CD4-positive, alpha-beta T cell treated with Interleukin-10 for 1 hour (primary cell): ENCODE measurements at regions not wholly inside any gene's neighbourhood (a gene's known extent, or its start where the extent isn't known, plus 50 kb on each side); places are given as distances from the start of the nearest gene placed in this dataset.

Experiments
- DNase-seq: peaks from one replicate; pipeline ENCODE4 v3.0.0-alpha.2; 2020

DNA sequence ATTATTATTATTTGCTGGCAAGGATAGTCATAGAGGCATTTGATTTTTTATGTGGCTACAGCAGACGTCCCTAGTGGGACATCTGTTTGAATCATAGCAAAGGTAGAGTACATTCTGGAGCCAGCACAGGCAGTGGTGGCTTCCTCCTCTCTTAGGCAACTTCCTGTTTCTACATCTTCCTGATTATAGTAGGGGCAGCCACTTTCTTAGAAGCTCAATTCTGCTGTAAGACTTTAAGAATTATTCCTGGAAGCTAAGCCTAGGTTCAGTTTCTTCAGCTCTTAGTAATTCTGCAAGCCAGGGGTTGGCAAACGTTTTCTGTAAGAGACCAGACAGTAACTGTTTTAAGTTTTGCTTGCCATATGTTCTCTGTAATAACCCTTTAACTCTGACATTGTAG is 129.3 kb upstream of the TENM4 start:
- DNase-seq = no peak

DNA sequence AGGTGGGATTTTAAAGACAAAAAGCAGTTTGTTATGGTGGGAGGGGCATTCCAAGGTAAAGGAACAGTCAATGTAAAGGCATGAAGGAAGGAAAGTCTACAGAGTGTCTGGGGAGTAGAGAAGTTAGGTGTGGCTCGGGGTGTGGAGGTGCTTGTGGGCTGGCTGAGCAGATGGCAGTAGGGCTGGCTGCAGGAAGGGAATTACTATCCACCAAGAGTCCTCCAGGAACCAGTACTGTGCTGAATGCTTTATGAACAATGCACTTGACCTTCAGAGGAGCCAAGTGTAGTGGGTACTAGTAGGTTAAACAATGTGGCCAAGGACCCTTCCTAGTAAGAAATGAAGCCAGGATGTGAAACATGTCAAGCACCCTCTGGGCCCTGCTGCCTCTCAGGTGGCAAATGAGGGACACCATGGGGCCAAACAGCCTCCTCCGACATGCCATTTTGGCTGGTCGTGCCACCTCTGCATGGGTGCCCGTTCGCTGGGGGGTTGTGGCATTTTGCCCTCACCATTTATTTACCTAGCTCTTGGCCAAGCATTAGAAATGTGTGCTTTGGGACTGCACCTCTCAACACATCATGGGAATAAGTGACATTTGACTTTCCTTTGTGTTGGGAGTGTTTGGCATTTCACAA is 123.6 kb upstream of the TENM4 start:
- no peak for DNase-seq

DNA sequence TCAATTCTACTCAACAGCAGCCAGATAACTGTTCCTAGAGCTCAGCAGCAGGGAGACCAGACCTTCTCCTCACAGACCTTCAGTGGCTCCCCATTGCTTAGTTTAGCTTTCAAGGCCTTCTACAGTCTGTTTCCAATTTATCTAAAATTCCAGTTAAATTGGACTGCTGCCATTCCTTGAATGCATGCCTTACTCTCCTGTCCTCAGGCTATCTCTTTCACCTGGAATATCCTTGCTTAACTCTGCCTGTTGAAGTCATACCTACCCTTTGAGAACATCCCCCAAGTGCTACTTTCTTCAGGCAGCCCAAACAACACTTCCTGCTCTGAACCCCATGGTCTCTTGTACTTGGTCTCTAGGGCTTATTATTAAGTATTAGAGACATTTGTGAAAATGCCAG is 120.7 kb upstream of the TENM4 start:
- no peak for DNase-seq

DNA sequence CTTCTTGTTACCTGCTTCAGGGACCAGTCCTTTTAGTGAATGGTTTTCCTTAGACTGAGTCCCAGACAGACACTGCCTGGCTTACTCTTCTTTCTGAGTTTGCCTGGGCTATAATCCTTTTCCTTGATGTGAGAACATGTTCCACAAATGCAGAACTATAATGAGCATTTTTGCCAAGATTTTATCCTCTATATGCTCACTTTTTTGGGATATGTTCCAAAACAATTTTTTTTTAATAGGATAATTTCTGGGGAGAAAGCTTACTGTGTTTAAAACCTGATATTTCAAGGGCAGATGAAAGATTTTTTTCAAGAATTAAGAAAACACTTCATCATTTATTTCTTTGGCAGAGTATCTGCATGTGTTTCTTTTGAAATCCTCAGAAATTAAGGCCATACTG is 110.0 kb upstream of the TENM4 start:
- no peak for DNase-seq

DNA sequence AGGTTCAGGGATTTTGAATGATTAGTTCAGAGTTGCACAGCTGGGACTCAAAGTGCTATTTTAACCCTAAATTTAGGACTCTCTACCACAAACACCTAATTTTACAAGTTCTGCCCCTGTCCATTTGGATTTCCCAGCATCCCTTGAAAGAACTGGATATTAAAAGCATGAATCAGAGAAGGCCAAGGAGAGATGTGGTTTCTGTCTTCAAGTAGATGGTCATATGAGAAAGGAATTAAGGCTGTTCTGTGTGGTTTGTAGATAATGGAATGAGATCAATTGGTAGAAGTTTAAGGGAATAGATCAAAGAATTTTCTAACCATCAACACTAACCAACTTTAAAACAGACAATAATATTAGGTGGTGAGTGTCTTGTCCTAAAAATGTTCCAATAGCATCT is 106.4 kb upstream of the TENM4 start:
- DNase-seq = no peak

DNA sequence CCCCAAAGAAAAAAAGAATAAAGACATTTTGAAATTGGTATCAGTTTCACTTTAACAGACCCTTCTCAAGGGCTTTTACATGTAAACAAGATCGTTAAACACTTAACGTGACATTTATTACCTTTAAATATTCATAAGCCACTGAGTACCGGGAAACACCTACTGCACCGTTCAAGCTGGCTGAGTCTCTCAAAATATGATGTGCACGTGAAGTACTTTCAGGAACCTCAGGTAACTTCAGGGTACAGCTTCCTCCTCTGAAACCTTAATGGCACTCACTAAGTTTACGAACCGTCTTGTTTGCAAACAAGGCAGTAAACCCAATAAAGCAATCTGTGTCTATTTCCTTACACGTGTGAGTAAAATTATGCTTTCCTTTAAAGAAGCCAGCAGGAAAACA is 105.5 kb upstream of the TENM4 start:
- DNase-seq = no peak

DNA sequence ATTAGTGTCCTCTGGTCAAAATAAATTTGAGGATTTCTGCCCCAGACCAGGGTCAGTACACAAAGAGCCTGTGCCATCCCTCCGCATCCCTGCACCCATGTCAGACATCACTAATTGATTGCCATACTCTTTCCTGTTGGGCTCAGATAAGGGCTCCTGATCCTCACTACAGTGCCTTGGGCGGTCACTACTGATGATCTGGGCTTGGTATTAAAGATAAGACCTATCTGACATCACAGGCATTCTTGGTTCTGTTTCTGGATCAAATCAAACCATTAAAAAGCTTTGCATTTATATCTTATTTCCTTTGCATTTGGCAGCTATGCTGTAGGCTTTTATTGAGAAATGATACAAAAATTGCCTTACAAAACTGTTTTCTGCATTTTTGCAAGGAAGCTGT is 103.5 kb upstream of the TENM4 start:
- no peak for DNase-seq

DNA sequence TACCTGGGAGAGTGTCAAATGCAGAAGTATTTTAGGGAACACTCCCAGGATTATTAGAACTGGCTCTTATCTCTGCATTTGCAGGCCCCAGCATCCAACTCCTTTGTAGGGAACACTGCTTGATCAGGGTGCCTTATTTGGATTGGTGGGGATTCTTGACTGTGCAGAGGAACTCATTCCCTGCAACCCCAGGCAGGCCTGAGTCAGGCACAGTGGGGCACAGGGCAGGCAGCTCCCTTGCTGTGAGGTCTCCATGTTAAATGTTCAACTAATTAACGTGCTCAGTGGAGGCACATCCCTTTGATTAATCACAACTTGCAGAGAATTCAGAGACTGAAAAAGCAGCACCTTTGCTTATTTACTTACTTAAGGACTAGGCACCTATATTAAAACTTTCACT is 102.3 kb upstream of the TENM4 start:
- no peak for DNase-seq

DNA sequence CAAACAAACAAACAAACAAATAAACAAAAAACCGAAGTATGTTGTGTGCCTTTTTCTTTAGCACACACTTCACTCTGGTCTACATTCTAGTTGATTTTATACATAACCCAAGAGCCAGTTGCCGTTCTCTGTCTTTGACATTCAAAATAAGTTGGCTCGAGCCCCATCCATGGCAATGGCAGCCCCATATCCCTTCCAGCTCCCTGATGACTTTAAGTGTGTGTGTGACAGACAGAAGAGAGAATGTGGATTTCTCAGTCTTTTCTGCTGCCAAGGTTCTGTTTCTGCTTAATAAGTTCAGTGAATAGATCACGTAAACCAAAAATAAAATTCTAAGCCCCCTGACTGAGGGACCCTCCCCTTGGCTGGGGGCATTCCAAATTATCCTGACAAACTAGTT is 100.6 kb upstream of the TENM4 start:
- DNase-seq = no peak

DNA sequence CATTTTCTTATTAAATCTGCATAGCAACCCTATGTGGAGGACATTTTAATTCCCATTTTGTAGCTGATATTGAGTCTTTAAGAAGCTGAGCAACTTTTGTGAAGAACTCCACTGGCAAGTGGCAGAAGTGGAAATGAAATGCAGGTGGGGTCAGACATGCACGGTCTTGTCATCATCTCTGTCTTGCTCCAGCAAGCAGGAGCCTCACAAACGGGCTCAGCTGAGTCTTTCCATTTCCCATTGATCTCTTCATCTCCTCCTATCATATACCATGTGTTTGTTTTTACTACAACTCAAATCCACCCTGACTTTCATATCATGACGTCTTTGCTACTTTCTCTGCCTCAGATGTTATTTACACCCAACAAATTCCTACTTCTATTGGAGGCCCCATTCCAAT is 97.9 kb upstream of the TENM4 start:
- no peak for DNase-seq

DNA sequence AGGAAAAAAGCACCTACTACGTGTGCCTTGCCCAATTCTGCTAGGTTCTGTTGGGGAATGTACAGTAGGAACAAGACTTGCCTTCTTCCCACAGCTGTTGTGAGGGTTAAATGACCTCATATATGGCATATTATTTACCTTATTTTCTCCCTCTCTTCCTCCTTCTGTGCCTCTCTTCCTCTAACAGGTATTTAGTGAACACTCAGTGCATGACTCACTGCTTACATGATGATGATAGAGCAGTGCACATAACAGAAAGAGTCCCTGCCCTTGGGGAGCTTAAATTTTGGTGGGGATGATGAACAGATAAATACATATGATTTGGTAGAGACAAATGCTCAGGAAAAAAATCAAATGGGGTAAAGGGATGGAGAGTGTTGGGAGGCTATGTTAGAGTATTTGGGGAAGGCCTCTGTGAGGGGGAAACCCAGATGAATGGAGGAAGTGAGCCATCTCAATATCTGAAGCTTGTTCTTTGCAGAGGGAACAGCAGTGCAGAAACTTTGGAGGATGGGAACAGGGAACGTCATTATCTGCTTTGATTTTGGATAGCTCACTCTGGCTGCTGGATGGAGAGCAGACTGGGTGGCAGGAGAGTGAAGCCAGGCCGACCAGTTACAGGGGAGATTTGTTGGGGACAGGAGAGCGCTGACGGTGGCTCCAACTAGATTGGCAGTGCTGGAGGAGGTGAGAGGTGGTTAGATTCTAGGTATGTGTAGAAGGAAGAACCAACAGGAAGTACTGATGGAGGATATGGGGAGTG is 95.5 kb upstream of the TENM4 start:
- DNase-seq = no peak

DNA sequence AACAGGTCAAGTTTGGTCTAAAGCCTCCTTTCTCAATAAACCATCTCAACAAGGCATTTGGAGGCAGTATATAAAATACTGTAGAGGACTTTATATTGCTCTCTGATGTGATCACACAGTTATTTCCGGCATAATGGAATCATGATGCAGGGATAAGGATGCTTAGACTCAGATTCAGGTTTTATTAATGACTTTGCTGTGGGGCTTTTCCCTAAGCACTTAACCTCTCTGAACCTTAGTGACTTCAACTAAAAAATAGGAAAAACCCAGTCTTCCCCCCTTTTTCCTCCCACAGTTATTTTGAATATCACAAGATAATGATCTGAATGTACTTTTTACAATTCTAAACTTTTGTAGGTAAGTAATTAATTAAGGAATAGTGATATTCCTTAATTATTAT is 94.8 kb upstream of the TENM4 start:
- no peak for DNase-seq

DNA sequence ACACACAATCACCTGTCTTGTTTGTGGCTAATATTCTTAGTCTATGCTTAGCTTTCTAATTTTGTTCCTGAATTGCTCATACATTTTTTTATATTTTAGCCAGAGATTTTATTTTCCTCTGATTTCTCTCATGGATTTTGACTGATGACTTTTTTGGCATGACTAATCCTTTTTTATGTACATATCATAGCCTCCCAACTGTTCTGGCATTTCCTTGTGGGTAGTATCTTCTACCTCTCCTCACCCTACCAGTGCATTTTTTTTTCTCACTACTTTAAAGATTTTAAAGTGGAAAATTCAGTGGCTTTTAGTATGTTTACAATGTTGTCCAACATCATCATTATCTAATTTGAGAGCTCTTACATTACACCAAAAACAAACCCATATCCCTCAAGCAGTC is 84.4 kb upstream of the TENM4 start:
- DNase-seq = no peak

DNA sequence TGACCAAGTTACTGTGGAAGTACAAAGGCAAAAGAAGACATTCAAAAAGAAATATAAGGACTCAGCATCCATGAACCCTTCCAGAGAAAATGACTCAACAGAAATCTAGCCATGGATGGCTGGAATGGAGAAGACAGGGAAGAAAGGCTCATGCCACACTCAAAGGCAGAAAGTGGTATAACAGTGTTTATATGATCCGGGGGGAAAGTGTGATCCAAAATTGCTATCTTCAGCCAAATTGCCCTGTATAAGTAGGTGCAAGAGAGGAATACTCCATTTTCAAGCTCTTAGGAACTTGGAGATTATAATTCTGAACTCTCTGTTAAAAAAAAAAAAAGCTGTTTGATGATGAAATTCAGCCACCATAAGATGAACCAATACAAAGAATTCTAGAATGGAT is 81.8 kb upstream of the TENM4 start:
- DNase-seq = no peak

DNA sequence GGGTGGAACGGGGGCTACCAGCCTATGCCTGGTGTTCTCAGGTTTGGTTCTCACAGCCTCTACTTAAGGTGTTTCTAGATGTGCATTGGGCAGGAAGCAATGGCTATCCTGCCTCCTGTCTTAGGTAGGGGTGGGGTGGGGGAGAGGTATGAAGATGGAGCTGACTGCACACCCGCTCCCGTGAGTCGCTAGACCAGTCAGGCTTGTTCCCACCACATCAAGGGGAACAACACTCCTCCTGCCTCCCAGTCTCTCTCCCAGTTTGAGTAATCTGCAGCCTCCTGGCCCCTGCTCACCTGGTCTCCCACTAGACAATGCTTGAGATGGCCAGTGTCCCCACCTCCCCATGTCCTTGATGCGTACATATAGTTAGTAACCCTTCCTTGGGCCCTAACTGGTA is 79.3 kb upstream of the TENM4 start:
- no peak for DNase-seq

DNA sequence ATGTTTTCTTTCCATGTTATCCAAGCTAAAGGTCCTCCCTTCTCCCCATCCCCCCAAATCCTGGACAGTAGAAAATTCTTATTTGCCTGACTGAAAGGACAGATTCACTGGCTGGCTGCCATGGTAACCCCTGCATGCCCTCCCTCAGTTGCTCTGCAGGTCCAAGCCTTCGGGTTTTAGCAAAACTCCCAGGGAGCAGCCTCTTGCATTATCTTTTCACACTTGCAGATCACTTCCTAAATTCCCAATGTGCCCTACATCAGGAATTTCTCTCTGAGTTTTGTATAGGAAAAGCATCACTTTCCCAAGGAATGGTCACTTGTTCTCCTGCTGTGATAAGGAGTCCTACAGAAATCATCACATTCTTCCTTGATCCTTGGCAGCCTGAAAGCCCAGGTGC is 75.0 kb upstream of the TENM4 start:
- DNase-seq = no peak

DNA sequence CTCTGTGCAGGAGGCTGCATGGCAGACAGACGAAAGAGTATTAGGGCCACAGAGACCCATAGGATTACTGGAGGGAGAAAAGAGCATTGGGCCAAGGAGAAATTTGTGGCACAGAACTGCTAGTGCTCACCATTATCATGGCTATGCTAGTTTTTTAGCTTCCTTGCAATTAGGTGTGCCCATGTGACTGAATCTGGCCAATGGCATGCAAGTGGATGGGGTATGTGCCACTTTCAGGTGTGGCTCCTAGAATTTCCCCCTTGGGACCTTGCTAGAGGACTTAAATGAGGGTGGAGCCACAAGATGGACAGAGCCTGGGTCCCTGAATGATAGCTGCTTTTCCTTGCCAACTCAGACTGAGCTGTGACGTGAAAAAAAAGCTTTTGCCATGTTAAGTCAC is 73.9 kb upstream of the TENM4 start:
- no peak for DNase-seq

DNA sequence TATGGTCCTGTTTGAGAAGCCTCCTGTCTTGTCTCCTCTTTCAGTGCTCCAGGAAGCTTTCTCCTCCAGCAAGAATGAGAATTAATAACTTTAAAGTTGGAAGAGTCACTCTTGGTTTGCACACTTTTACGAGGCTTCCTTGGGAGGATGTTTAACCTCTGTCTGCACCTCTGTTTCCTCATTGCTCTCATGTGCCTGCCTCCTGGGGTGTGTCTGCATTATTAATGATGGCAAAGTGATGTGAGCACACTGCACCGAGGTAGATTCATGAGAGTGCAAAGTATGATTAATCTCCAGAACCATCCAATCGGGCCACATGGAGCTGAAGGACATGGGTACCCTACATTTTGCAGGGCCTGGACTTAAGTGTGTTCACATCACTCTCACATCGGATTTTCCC is 73.5 kb upstream of the TENM4 start:
- DNase-seq = no peak

DNA sequence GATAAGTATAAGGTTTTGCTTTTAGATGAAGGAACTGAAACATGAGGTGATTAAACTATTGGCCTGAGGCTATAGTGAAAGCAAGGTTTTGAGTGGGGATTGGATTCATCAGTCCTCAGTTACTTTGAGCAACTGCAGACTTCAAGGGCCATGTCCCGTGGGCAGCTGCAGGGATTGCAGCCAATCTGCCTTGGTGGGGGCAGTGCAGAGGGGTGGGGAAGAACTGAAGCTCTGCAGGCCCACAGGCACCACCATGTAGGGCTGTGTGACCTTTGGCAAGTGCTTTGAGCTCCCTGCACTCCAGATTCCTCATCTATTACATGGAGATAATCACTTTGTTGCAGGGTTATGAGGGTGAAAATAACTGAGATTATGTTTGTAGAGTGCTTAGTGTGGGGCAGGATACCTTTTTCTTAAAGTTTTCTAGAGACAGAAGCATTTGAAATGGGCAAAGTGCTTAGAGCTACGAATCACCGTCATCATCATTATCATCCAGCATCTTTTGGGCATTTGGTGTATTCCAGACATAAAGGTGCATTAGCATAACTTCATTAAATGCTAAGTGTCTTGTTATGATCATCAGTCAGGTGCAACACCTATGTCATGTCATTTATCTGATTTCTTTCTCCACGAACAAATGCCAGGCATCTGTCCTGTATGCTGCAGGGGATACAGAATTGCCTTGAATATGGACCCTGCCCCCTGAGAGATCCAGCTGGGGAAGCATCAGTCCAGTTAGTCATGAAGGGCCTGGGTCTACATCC is 72.1 kb upstream of the TENM4 start:
- no peak for DNase-seq

DNA sequence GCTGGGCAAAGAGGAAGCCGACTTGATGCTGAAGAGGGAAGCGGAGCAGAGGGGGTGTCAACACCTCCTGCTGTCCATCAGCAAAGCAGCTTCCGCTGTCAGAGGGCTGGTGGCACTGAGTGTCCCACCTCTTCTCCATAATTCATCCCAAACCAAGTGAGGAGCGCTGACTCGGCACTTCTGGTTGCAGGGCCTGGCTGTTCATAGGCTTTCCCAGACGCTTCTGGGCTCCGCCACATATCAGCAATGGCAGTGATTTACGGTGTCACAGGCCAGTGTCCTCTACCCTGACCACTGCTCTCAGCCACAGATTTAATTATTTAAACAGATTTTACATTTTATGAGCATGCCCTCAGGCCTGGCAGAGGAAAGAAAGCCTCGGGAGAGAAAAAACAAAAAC is 70.1 kb upstream of the TENM4 start:
- DNase-seq = no peak

DNA sequence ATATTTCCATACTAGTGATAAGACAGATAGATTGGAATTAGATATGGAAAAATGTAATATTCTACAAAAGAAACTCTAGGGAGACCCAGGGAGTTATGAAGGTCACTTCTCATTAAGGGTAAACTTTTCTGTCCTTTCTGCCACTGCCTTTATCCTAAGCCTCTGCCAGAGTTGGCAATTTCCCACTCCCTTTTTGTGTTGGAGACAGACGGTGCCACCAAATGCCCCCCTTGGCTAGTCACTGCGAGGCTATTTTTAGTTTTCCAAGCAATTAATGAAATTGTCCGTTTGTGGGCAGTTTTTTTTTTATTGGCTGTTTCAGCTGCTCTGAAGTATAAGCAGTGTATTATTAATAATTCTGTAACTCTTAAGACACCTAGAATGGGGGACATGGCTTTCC is 67.6 kb upstream of the TENM4 start:
- DNase-seq = no peak

DNA sequence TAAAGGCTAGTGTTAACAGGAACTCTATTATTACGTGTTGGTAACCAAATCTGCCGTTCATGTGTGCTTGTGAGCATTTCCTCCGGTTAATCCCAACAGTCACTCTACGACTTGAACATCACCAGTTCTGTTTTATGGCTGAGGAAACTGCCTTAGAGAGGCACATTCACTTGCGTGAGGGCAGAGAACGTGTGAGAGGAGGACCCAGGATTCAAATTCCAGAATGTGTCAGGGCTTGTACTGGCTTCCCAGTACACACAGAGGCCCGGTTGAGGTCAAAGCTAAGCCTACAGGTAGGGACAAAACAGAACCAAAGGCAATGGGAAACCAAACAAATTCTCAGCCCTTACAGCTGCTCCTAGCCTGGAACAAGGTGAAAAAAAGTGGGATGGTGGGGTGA is 66.9 kb upstream of the TENM4 start:
- DNase-seq = no peak

DNA sequence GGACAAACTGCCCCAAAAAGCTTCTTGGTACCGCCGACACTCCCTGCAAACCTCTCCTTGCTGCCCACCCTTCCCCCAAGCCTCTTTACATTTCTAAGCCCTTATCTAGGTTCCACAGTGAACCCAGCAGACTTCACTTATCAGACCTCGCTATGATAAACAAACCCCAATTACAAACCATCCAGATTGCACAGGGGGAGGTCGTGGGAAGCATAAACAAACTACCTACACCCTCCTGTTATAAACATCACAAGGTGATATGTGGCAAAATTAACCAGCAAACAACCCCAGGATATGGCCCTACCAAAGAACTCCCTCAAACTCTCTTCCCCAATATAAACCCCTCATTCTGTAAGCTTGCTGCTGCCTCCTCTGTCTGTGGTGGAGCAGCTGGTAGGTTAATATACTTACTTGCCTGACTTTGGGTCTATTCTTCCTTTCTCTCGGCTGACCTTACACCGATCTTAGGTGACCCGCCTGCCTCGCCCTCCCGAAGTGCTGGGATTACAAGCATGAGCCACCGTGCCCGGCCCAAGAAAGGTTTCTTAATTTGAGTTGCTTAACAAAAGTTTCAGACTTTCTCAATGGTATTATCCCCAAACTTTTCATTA is 66.0 kb upstream of the TENM4 start:
- no peak for DNase-seq

DNA sequence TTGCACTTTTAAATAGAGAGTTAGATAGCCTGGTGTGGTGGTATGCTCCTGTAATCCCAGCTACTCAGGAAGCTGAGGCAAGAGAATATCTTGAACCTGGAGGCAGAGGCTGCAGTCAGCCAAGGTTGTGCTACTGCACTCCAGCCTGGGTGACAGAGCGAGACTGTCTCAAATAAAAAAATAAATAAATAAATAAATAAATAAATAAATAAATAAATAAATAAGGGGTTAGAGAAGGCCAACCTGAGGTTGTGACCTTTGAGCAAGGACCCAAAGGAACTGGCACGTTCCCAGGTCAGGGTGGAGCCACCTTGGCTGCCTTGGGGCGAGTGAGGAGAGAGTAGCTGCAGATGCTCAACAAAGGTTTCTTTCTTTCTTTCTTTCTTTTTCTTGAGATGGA is 65.3 kb upstream of the TENM4 start:
- no peak for DNase-seq
